SK-N-SH (cell line): ENCODE measurements at regions not wholly inside any gene's neighbourhood (a gene's known extent, or its start where the extent isn't known, plus 50 kb on each side); places are given as distances from the start of the nearest gene placed in this dataset.

Experiments
- CTCF ChIA-PET: fragments of 300-600, 350-600 bp; formaldehyde crosslinking; extraction: SDS; loops from one replicate; lab custom pipeline; 2021; lab: Yijun Ruan, JAX
- POLR2A ChIA-PET: fragments of 350-600 bp; sonication (Branson Sonifier 250); formaldehyde crosslinking; extraction: SDS; loops from one replicate; lab custom pipeline; 2020; ENCODE audit warnings: antibody characterized with exemption, inconsistent platforms; lab: Yijun Ruan, JAX
- DNase-seq: peaks from one replicate; pipeline ENCODE4 v3.0.0; 2012
- H2AFZ ChIP-seq: fragments of 200-600 bp; sonication (generic); 2 replicates; pipeline ENCODE4 v1.8.1; 2016; ENCODE audit warnings: antibody characterized with exemption, mild to moderate bottlenecking, low read depth
- H3F3A ChIP-seq: fragments of 200-600 bp; sonication (generic); replicated peaks from 2 replicates; pipeline ENCODE3; 2016; ENCODE audit warnings: antibody characterized with exemption, mild to moderate bottlenecking; ENCODE audit not compliant: insufficient read depth
- H3K27ac ChIP-seq, 2 experiments: fragments of 200-500 bp in 1 of 2; fragments of 200-600 bp in 1 of 2; sonication (Bioruptor generic) in 1 of 2; sonication (generic), shearing (Covaris generic) in 1 of 2; 2 replicates each; pipeline versions ENCODE4 v1.5.1 to v1.6.1; 2014 to 2016; ENCODE audit warnings: low read depth in 2 of 2, inconsistent platforms in 1 of 2, low read length in 1 of 2, mild to moderate bottlenecking in 1 of 2, mixed read lengths in 1 of 2
- H3K27me3 ChIP-seq: fragments of 200-600 bp; sonication (generic), shearing (Covaris generic); 2 replicates; pipeline ENCODE4 v1.6.1; 2016; ENCODE audit warnings: mixed run types; ENCODE audit not compliant: insufficient read depth
- H3K36me3 ChIP-seq, 2 experiments: fragments of 200-500 bp in 1 of 2; fragments of 200-600 bp in 1 of 2; sonication (Bioruptor generic) in 1 of 2; sonication (generic) in 1 of 2; replicated peaks in 1 of 2; 2 replicates each; pipeline versions ENCODE3 to v1.5.1; 2014 to 2016; ENCODE audit warnings: low read length in 1 of 2, mild to moderate bottlenecking in 1 of 2; ENCODE audit not compliant: insufficient read depth in 2 of 2, control insufficient read depth in 1 of 2
- H3K4me1 ChIP-seq, 2 experiments: fragments of 200-500 bp in 1 of 2; fragments of 200-600 bp in 1 of 2; sonication (Bioruptor generic) in 1 of 2; sonication (generic), shearing (Covaris generic) in 1 of 2; 2 replicates each; pipeline versions ENCODE4 v1.5.1 to v1.6.1; 2014 to 2016; ENCODE audit warnings: low read depth in 1 of 2, low read length in 1 of 2, mixed run types in 1 of 2; ENCODE audit not compliant: insufficient read depth in 2 of 2, control insufficient read depth in 1 of 2
- H3K4me2 ChIP-seq: fragments of 200-600 bp; sonication (generic), shearing (Covaris generic); 2 replicates; pipeline ENCODE4 v1.6.1; 2017; ENCODE audit warnings: mixed run types
- H3K4me3 ChIP-seq, 2 experiments: fragments of 200-500 bp in 1 of 2; fragments of 200-600 bp in 1 of 2; sonication (Bioruptor generic) in 1 of 2; sonication (generic), shearing (Covaris generic) in 1 of 2; 2 replicates each; pipeline versions ENCODE4 v1.5.1 to v1.8.1; 2014 to 2016; ENCODE audit warnings: low read depth in 2 of 2, inconsistent platforms in 1 of 2, low read length in 1 of 2, mild to moderate bottlenecking in 1 of 2, mixed read lengths in 1 of 2, moderate library complexity in 1 of 2
- H3K79me2 ChIP-seq: fragments of 200-600 bp; sonication (generic); 2 replicates; pipeline ENCODE4 v1.8.1; 2017; ENCODE audit warnings: mild to moderate bottlenecking; ENCODE audit not compliant: insufficient read depth
- H3K9ac ChIP-seq: fragments of 200-600 bp; sonication (generic); 2 replicates; pipeline ENCODE4 v1.6.1; 2017; ENCODE audit warnings: mixed run types
- H3K9me2 ChIP-seq: fragments of 200-600 bp; sonication (generic); 2 replicates; pipeline ENCODE4 v1.6.1; 2017; ENCODE audit warnings: mixed run types
- H3K9me3 ChIP-seq: fragments of 200-600 bp; sonication (generic); 2 replicates; pipeline ENCODE4 v1.6.1; 2017; ENCODE audit warnings: mixed run types, mild to moderate bottlenecking, moderate library complexity
- H4K20me1 ChIP-seq: fragments of 200-600 bp; sonication (generic); 2 replicates; pipeline ENCODE4 v1.6.1; 2017; ENCODE audit warnings: mild to moderate bottlenecking, mixed run types; ENCODE audit not compliant: insufficient read depth
- CHD2 ChIP-seq: fragments of 150-350 bp; IDR thresholded peaks from 2 replicates; pipeline ENCODE4 v1.6.1; 2018; ENCODE audit warnings: low read length; ENCODE audit not compliant: partially characterized antibody
- EP300 ChIP-seq, 2 experiments: IDR thresholded peaks; 2 replicates each; pipeline versions ENCODE4 v1.4.0 to v1.6.1; 2012; ENCODE audit warnings: borderline replicate concordance in 1 of 2, low read depth in 1 of 2, low read length in 1 of 2
- EZH2phosphoT487 ChIP-seq: fragments of 200-600 bp; sonication (generic); IDR thresholded peaks from 2 replicates; pipeline ENCODE4 v1.6.1; 2017; ENCODE audit warnings: low read depth, mixed run types, mild to moderate bottlenecking, antibody characterized with exemption, moderate library complexity, borderline replicate concordance
- FOXM1 ChIP-seq: IDR thresholded peaks from 2 replicates; pipeline ENCODE4 v1.4.0; 2012; ENCODE audit warnings: low read depth, mild to moderate bottlenecking
- IRF3 ChIP-seq: fragments of 150-350 bp; IDR thresholded peaks from 2 replicates; pipeline ENCODE4 v1.6.1; 2016; ENCODE audit warnings: mild to moderate bottlenecking, low read depth, low read length
- NRF1 ChIP-seq: IDR thresholded peaks from 2 replicates; pipeline ENCODE4 v1.6.1; 2012; ENCODE audit warnings: low read depth, mild to moderate bottlenecking, low read length
- PBX3 ChIP-seq: IDR thresholded peaks from 2 replicates; pipeline ENCODE4; 2012
- RAD21 ChIP-seq: IDR thresholded peaks from 2 replicates; pipeline ENCODE4 v1.6.1; 2012; ENCODE audit warnings: mild to moderate bottlenecking, low read length
- SMC3 ChIP-seq: IDR thresholded peaks from 2 replicates; pipeline ENCODE4 v1.6.1; 2012; ENCODE audit warnings: low read depth, low read length, improper control_type of control experiment
- TCF12 ChIP-seq: IDR thresholded peaks from 2 replicates; pipeline ENCODE4 v1.4.0; 2012
- TEAD4 ChIP-seq: IDR thresholded peaks from 2 replicates; pipeline ENCODE4 v1.4.0; 2012; ENCODE audit warnings: mild to moderate bottlenecking, borderline replicate concordance; ENCODE audit not compliant: insufficient read depth
- USF2 ChIP-seq: fragments of 150-350 bp; IDR thresholded peaks from 2 replicates; pipeline ENCODE4 v1.6.1; 2017; ENCODE audit warnings: antibody characterized with exemption, low read length, low read depth, borderline replicate concordance
- YY1 ChIP-seq: IDR thresholded peaks from 2 replicates; pipeline ENCODE4 v1.4.0; 2012; ENCODE audit warnings: low read depth, mild to moderate bottlenecking
- WGBS: methylation state at CpG from one replicate; pipeline ENCODE4 v1.1.6; 2017; ENCODE audit warnings: low lambda C conversion rate; 5-methylcytosine and 5-hydroxymethylcytosine counted together
- TF ChIP-seq, protein P1 (sequence below): IDR thresholded peaks from 2 replicates; pipeline ENCODE4 v1.6.1; 2012; ENCODE audit warnings: mild to moderate bottlenecking, low read depth, low read length, moderate library complexity
- TF ChIP-seq, protein P2 (sequence below): IDR thresholded peaks from 2 replicates; pipeline ENCODE4 v1.4.0; 2012; ENCODE audit warnings: low read depth

DNA sequence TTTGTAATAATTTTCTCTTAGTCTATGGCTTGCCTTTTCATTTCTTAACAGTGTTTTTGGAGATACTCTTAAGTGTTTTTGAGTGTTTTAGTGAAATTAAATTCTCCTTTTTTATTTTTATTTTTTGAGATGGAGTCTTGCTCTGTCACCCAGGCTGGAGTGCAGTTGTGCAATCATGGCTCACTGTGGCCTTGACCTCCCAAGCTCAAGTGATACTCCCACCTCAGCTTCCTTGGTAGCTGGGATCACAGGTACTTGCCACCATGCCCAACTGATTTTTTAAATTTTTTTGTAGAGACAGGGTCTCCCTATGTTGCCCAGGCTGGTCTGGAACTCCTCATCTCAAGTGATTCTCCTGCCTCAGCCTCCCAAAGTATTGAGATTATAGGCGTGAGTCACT lies 240.3 kb downstream of the PLPP3 start (continued):
- TF ChIP-seq IRF3, result no peak
- no peak for TF ChIP-seq EP300 (IDR thresholded peaks at IDR 0.05; ENCODE audit: borderline replicate concordance in 1 of 2, low read depth in 1 of 2, low read length in 1 of 2)
- no peak for TF ChIP-seq PBX3

DNA sequence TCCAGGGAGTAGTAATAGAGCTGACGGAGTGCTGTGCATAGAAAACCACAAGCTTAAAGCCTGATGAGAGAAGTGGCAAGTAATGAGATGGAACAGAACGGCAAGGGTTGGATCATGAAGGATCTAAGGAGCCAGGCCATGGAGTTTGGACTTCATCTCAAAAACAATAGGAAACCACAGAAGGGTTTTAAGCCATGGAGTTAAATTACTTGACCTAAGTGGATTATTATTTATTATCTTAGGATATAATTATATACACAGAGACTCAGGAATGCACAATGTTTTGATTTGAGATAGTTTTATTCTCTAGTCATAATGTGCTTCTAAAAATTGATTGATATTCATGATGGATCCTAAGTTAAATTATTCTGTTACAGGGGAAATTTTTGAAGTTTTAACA lies 242.4 kb downstream of the PLPP3 start:
- no peak overlapping the region for H2AFZ ChIP-seq
- H3F3A ChIP-seq, result peaks cover 3% of the 10 kb centered on the region
- H3K4me1 ChIP-seq, result peaks cover 0 to 4% of the 10 kb centered on the region in 2 experiments; a peak in 2 of 4 replicates
- H3K79me2 ChIP-seq, result no peaks in the 10 kb centered on the region
- no peak overlapping the region for H3K27ac ChIP-seq
- TF ChIP-seq YY1 (no peak), EP300 (IDR thresholded peaks at IDR 0.05; ENCODE audit: borderline replicate concordance in 1 of 2, low read depth in 1 of 2, low read length in 1 of 2) (no peak), SMC3 (no peak), USF2 (no peak), RAD21 (no peak), TEAD4 (no peak), EZH2phosphoT487 (no peak), CHD2 (no peak), TCF12 (no peak), NRF1 (no peak), FOXM1 (no peak)
- TF ChIP-seq, protein P1, sequence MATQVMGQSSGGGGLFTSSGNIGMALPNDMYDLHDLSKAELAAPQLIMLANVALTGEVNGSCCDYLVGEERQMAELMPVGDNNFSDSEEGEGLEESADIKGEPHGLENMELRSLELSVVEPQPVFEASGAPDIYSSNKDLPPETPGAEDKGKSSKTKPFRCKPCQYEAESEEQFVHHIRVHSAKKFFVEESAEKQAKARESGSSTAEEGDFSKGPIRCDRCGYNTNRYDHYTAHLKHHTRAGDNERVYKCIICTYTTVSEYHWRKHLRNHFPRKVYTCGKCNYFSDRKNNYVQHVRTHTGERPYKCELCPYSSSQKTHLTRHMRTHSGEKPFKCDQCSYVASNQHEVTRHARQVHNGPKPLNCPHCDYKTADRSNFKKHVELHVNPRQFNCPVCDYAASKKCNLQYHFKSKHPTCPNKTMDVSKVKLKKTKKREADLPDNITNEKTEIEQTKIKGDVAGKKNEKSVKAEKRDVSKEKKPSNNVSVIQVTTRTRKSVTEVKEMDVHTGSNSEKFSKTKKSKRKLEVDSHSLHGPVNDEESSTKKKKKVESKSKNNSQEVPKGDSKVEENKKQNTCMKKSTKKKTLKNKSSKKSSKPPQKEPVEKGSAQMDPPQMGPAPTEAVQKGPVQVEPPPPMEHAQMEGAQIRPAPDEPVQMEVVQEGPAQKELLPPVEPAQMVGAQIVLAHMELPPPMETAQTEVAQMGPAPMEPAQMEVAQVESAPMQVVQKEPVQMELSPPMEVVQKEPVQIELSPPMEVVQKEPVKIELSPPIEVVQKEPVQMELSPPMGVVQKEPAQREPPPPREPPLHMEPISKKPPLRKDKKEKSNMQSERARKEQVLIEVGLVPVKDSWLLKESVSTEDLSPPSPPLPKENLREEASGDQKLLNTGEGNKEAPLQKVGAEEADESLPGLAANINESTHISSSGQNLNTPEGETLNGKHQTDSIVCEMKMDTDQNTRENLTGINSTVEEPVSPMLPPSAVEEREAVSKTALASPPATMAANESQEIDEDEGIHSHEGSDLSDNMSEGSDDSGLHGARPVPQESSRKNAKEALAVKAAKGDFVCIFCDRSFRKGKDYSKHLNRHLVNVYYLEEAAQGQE, result no peak
- TF ChIP-seq, protein P2, sequence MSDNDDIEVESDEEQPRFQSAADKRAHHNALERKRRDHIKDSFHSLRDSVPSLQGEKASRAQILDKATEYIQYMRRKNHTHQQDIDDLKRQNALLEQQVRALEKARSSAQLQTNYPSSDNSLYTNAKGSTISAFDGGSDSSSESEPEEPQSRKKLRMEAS, result no peak
- no peaks in the 10 kb centered on the region for H3K9me2 ChIP-seq
- ChIA-PET CTCF (no interaction called here), POLR2A (no interaction called here)
- no peaks in the 10 kb centered on the region for H4K20me1 ChIP-seq
- H3K9ac ChIP-seq, result no peak overlapping the region
- no peaks in the 10 kb centered on the region for H3K27me3 ChIP-seq
- H3K36me3 ChIP-seq, result no peaks in the 10 kb centered on the region
- 83% methylated on average over 2 of the region's 2 CpGs for WGBS
- H3K4me3 ChIP-seq, result no peak overlapping the region
- H3K4me2 ChIP-seq, result no peak overlapping the region
- DNase-seq, result no peak
- H3K9me3 ChIP-seq, result no peaks in the 10 kb centered on the region
